HG02678 (cell line): ENCODE measurements at regions not wholly inside any gene's neighbourhood (a gene's known extent, or its start where the extent isn't known, plus 50 kb on each side); places are given as distances from the start of the nearest gene placed in this dataset.

Experiments
- ATAC-seq: cut with Tn5 transposase; IDR thresholded peaks from one replicate; pipeline ENCODE4 v1.9.1; 2021; ENCODE audit warnings: mild to moderate bottlenecking, moderate library complexity; ENCODE audit not compliant: unreplicated experiment

DNA sequence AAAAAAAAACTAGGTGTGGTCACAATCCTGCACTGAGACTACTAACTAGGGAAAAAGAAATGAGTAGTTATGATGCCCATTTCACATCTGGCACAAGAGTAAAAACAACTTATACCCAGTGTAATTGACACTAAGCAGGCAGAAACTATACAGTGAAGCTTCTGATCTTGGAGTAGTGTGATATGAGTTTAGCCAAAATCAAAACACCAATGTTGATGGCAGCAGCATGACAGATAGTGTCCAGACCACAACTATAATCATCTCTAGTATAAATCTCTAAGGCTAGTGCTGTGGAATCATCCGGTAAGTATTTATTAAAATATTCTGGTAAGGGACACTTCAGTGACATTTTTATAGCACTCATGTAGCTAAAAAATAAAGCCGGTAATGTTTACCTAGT, 108.5 kb upstream of the EPHA6 start:
- ATAC-seq = no peak

- no peak for ATAC-seq
Observed at GRCh38 chr3:96706509-96706908, 107.9 kb upstream of the EPHA6 start.

DNA sequence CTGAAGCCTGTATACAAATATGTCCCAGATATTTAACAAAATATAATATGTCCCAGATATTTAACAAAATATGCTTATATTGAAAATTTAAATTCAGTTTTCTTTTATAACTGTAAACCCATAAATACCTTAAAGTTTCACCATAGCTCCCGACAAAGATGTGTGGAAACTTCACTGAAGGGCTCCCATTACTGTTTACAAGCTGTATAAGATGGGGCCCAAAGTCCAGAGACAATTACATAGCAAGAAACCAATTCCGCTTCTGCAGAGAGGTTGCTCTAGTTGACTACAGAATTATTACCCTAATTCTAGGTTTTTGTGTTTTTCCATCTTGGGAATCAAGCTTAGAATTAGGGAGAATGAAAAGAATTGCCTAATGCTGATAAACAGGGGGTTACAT, 102.6 kb upstream of the EPHA6 start:
- ATAC-seq = no peak

DNA sequence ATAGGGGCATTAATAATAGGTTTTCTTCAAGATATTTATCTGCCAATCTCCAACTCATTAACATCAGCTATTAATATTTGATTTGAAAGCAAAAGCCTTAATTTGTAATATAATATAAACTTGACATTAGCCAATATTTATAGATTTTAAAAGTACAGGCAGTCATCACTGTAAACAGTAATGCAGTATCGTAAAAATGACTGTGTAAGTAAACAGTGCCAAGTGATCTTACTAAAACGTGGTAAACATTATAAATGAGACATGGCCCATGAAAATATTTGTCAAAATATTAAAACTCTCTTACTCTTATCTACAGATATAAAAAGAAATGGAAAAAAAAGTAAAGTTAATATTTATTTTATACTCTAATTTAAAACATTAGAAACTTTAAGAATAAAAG, 101.6 kb upstream of the EPHA6 start:
- ATAC-seq = no peak

DNA sequence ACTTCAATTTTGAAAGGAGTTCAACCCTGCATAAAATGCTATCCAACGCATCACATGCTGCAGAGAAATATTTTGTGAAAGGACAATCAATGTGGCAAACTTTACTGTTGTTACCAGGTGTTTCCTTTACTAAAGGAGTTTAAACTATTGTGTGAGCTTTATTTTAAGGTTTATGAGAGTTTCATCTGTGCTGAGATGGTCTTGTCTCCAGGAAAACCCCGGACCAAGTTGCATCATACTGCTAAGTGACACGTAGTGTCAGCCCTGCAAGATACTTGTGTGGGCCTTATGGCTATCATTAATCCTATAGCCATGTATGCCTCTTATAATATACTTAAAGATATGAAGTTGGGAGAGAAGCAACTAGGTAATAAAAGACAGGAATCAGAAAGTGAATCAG, 94.5 kb upstream of the EPHA6 start:
- ATAC-seq = no peak

DNA sequence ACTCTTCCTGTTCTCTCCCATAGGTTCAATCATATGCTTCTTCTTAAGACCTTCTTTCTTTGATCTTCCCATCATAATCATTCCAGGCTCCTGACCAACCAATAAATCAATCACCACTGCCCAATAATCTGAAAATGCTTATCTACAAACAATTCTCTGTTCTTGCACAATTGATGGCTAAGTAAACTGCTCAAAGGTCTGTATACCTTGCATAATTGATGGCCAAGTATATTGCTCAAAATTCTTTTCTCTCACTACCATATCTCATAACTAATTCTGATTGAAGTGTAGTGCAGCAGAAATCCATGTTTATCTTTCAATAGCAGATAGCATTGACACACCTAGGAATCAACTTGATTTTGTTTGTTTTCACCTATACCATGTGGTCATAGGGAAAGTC, 83.4 kb upstream of the EPHA6 start:
- ATAC-seq = no peak

DNA sequence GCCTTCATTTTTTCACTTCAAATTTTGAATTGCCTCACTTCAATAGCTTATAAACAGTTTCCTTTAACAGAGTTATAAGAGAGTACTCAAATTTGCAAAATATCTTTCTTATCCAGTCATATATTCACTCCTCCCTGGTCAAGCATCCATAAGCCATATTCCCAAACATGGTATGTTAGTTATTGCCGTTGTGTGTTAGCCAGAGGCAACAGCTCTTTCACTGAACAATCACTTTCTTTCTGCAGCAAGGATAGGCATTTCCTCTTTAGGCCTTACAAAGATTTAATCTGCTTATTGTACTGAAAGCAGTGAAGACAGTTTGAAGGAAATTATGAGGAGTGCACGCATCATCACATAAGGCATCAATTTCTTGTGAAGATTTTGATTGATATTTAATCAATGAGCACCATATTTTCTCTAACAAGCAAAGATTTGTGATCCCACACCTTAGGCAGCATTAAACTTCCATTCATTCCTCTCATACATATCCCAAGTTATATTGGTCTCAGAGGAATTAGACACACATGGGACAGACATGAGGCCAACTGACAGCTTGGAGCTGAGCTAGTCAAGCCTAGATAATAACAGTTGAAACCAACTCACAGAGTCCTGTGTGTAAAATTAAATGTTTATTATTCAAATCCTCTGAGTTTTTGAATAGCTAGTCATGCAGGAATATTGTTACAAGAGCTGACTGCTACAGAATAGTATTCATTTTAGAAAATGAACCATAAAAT, 80.0 kb upstream of the EPHA6 start:
- no peak for ATAC-seq

DNA sequence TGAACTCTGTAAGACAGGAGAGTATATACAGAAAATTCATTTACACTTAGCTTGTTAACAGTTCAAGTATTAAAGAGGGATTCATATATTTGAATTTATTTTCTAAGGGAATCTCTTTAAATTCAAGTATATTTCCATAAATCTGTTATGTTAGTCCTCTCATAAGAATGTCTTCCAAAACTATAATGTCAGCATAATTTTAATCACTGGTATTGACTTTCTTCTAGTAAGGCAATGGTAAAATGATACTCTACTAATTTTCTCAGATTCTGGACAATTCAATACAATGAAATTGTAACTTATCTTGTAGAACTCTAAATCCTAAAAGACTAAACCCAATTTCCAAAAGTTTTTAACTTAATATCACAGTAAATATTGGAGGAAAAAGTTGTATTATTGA, 66.3 kb upstream of the EPHA6 start:
- ATAC-seq = no peak

- ATAC-seq = no peak
Observed at GRCh38 chr3:96750094-96750767, 64.2 kb upstream of the EPHA6 start.

GRCh38 chr3:96753124-96753523, 61.3 kb upstream of the EPHA6 start:
- ATAC-seq = no peak

DNA sequence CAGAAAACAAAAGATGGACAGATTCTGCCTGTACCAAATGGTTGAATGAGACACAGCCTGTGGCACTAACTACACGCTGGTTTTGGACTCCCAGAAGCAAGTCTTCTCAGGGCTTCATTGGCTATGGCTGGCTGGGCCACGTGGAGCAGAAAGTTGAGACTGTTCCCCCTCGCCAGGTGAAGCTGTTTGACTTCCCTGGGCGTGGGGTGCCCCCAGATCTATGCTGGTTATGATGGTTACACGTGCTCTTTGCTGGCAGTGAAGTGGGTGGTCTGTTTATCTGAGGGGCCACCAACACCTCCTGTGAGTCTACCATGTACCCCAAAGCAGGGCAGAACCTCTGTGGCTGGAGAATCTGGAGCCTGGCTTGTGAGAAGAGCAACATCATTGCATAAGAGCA, 60.3 kb upstream of the EPHA6 start:
- ATAC-seq = no peak

DNA sequence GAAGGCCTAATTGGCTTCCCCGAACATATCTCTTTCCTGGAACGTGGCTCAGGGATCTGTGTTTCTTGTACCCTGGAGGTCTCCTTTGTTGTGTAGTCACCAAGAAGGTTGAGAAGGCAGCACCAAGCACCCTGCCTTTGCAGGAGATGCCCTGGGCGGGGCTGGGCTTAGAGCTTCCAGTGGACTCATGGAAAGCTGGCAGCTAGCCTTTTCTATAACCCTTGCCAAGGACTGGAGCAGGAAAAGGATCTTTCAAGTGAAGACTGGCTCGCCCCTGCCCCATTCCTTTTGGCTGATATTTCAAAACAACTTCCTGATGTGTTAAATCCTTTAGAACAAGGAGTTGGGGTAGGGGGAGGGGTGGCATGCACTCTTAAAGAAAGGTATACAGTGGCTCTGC, 58.9 kb upstream of the EPHA6 start:
- no peak for ATAC-seq

- no peak for ATAC-seq
Observed at GRCh38 chr3:96756516-96756915, 57.9 kb upstream of the EPHA6 start.

GRCh38 chr3:96760956-96761355, 53.4 kb upstream of the EPHA6 start:
- no peak for ATAC-seq
